HG02973 (cell line): ENCODE measurements at regions not wholly inside any gene's neighbourhood (a gene's known extent, or its start where the extent isn't known, plus 50 kb on each side); places are given as distances from the start of the nearest gene placed in this dataset.
"Not testable (repeated sequence)": the region's sequence is repeated elsewhere in the genome, so short reads cannot be mapped to it uniquely, and the experiment has no call there.

ENCODE experiments used
- ATAC-seq: cut with Tn5 transposase; IDR thresholded peaks from one replicate; pipeline ENCODE4 v1.9.1; 2021; ENCODE audit warnings: moderate library complexity; ENCODE audit not compliant: unreplicated experiment

GRCh38 chr4:72689923-72690322, 120.9 kb upstream of the ADAMTS3 start:
- no peak for ATAC-seq

GRCh38 chr4:72686390-72686789, 117.4 kb upstream of the ADAMTS3 start:
- ATAC-seq: not testable (repeated sequence)

- ATAC-seq: no peak
These were observed 110.6 kb upstream of the ADAMTS3 start for GRCh38 chr4:72679666-72680065.

GRCh38 chr4:72677886-72678285, 108.9 kb upstream of the ADAMTS3 start:
- ATAC-seq: no peak

GRCh38 chr4:72677265-72677664, 108.2 kb upstream of the ADAMTS3 start:
- ATAC-seq: no peak

- no peak for ATAC-seq
These were observed 103.0 kb upstream of the ADAMTS3 start for GRCh38 chr4:72671980-72672379.

- no peak for ATAC-seq
These were observed 101.5 kb upstream of the ADAMTS3 start for GRCh38 chr4:72670521-72670920.

GRCh38 chr4:72666910-72667309, 97.9 kb upstream of the ADAMTS3 start:
- ATAC-seq: no peak

- ATAC-seq: no peak
These were observed 96.3 kb upstream of the ADAMTS3 start for GRCh38 chr4:72665171-72665968.

- ATAC-seq: no peak
These were observed 94.8 kb upstream of the ADAMTS3 start for GRCh38 chr4:72663828-72664227.

GRCh38 chr4:72661830-72662229, 92.8 kb upstream of the ADAMTS3 start:
- no peak for ATAC-seq

GRCh38 chr4:72641611-72642010, 72.6 kb upstream of the ADAMTS3 start:
- no peak for ATAC-seq

- not testable (repeated sequence) for ATAC-seq
These were observed 67.8 kb upstream of the ADAMTS3 start for GRCh38 chr4:72636866-72637265.

- not testable (repeated sequence) for ATAC-seq
These were observed 66.9 kb upstream of the ADAMTS3 start for GRCh38 chr4:72635931-72636330.

- ATAC-seq: not testable (repeated sequence)
These were observed 63.2 kb upstream of the ADAMTS3 start for GRCh38 chr4:72632253-72632652.

- no peak for ATAC-seq
These were observed 62.3 kb upstream of the ADAMTS3 start for GRCh38 chr4:72631296-72631695.

GRCh38 chr4:72629540-72629939, 60.5 kb upstream of the ADAMTS3 start:
- no peak for ATAC-seq

- ATAC-seq: no peak
These were observed 58.7 kb upstream of the ADAMTS3 start for GRCh38 chr4:72627723-72628122.
